ENCODE measurements at regions not wholly inside any gene's neighbourhood (a gene's known extent, or its start where the extent isn't known, plus 50 kb on each side); places are given as distances from the start of the nearest gene placed in this dataset.

- no peak for DNase-seq
Observed at GRCh38 chr5:65068410-65068809, 299.7 kb downstream of the CWC27 start.

- DNase-seq, result no peak
Observed at GRCh38 chr5:65070026-65070425, 301.3 kb downstream of the CWC27 start.

- DNase-seq, result no peak
Observed at GRCh38 chr5:65072850-65073249, 304.1 kb downstream of the CWC27 start.

DNA sequence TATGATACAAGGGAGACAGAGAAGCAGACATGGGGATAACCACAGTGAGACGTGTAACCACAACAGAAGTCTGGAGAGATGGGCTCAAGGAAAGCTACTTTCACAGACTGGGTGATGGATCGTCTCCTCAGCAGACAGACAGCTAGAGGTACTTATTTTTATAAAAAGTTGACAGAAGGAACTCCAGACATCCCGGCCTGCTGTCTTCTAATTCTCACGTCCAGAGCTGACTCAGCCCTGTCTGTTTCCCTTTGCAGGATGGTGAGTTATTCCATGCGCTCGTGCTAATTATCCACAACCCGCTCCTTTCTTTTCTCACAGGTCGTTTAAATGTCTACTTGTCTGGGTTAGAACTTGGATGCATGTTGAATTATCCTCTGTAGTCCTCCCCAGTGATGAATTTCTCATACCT lies 304.5 kb downstream of the CWC27 start:
- DNase-seq, result no peak

DNA sequence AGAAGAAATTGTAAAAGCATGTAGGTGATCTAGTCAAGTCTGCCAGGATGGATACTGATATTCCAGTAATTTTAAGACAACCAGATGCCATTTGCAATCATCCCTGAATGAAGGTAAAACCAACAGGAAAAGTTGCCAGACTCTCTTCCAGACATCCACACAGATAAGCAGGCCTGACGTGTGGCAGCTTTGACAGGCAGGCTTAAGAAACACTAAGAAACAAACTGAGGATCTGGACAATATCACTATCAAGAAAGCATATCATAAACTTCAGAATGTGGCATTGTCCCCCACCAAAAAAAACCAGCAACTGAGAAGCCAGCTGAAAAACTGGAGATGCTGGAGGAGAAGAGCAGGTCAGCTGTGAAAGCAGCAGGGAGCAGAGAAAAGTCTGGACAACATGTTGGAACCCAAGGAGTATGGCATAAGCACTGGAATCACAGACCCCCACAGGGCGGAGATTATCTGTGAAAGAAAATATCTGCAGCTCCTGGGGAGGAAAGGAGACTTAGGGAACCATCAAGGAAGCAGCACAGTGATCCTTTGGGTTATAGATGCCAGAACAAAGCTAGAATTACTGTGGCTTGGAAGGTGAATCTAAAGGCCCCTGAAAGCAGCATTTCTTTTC lies 307.0 kb downstream of the CWC27 start:
- no peak for DNase-seq

DNA sequence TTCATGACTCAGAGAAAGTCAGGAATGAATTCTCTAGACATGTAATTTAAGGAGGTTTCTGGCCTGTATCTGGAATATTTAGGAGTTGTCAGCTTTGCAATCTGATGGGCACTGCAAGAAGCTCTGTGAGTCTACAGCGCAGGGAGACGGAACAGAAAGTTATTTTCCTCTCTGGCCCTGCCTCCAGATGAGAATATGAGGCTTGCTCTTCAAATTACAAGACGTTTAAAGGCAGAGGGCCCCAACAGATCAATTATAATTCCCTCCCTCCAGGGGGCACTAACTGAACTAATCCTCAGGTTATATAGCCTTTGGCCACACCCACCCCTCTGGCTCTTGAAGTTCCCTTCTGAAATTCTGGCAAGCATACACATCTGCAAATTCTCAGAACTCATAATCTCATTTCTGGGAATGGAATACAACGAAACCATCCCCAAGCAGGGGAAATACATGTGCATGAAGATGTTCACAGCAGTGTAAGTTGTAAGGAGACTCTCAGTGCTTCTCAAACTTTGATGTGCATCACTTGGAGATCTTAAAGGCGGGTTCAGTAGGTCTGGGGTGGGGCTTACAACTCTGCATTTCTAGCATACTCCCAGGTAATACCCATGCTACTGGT lies 307.6 kb downstream of the CWC27 start:
- peak; percentile 80 for DNase-seq

DNA sequence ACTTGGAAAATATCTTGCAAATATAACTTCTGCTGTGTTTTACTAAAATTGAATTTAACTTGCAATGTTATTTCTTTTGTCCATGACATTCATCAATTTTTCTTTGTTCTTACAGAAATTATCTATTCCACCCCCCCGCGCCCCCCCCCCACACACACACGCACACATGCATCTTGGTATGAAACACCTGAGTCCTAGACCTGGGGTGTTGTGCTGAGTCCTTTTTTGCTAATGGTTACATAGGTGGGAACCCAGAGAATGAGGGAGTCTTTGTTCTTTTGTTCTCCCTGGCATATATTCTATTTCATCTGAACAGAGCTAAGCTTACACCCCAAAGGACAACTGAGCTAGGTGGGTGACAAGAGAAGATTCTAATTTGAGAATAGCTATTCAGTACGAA lies 308.9 kb downstream of the CWC27 start:
- no peak for DNase-seq

- DNase-seq, result no peak
Observed at GRCh38 chr5:65078331-65078730, 309.6 kb downstream of the CWC27 start.

DNA sequence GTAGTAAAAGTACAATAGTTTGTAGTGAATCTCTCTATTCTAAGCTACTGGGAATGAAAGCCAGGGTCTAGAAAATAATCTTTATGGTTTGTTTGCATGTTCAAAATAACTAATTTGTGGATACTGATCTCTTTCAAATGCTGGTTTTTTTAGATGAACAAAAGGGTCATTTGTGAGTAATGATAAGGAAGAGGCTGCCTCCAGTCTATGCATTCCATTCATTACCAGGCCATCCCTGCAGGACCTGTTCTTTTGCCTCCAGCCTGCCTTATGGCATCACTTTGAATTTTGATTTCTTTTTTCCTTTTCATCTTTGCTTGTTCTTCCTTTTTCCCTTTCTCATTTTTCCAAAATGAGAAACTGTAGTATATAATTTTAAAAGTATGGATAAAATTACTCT lies 312.3 kb downstream of the CWC27 start:
- DNase-seq, result no peak

DNA sequence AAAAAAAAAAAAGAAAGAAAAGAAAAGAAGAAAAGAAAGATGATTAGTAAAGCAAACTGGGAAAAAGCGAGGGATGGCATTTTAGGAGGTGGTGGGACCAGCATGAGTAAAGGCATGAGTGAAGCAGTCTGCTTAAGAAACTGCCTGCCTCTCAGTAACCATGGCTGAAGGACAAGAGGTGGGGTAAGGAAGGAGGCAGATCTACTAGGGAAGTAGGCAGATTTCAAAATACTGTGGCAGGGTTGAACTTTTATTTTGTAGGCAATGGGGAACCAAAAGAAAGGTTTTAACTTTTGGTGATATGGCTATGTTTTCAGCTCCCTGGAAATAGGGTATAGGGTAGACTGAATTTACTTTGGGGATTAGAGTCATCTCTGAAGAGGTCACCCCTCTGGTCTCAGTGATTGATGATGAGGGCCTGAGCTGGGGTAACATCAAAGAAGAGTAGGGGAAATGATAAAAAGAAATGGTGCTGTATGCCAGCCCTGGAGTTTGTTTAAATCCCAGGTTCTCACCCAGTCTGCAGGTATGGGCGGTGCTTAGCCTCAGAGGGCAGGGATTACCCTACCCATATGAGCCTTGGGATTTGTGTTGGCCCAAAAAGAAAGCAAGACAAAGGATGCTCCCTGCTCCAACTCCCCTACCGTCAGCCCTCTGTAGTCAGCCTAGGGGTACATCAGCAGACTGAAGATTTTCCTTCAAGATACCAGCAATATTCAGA lies 316.2 kb downstream of the CWC27 start:
- DNase-seq, result no peak

DNA sequence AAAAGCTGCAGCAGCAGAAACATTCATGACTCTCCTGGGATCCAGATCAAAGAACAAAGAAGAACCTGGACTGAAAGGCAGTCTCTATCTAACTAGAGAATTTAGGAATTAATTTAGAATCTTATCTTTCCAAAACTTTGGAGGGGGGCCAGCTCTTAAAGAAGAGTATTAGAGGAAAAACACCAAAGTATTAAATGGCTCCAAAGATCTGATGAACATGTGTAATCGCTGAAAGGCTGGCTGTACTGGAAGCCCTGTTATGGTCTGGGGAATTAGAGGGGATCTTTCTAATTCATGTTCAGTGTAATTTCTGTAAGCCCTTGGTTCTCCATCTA lies 316.8 kb downstream of the CWC27 start:
- no peak for DNase-seq

DNA sequence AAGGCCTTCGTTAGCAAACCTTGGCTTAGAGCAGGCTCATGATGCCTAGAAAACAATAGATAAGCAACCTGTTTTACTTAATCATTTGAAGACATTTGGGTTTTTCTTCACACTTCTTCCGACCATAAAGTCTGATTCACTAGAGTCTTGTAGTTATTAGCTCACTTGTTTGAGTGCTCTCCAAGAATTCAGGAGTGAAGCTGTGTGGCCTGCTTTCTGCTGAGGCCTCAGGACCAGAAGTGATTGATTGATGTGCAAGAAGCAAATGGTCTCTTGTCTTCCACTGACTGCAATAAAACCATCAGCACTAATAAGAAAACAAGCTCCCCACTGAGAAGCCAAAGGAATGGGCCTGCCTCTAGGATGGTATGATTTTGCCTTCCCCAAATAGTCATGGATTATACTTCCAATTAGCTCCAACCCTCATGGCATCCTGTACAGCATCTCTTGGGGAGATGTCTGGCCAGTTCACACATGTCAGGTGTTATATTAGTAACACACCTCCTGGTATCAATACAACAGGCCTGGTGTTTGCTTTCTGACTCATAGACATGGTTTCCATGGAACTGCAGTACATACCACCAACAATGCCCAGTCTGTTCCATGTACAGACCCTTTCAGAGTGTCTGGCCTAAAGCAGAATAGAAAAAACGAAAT lies 317.6 kb downstream of the CWC27 start:
- DNase-seq, result no peak

- no peak for DNase-seq
Observed at GRCh38 chr5:65087154-65087553, 318.4 kb downstream of the CWC27 start.

DNA sequence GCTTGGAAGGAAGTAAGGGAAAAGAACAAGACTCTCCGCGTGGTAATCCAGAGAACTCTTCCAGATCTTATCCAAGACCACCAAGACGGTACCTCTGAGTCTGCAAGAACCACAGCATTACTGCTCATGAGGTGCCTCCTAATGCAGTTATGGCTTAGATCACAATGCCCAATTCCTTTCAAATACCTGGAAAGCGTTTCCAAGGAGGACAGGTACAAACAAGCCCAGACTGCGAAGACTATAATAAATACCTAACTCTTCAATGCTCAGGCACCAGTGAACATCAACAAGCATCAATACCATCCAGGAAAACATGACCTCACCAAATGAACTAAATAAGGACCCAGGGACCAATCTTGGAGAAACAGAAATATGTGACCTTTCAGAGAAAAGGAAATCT lies 325.5 kb downstream of the CWC27 start:
- DNase-seq, result no peak

DNA sequence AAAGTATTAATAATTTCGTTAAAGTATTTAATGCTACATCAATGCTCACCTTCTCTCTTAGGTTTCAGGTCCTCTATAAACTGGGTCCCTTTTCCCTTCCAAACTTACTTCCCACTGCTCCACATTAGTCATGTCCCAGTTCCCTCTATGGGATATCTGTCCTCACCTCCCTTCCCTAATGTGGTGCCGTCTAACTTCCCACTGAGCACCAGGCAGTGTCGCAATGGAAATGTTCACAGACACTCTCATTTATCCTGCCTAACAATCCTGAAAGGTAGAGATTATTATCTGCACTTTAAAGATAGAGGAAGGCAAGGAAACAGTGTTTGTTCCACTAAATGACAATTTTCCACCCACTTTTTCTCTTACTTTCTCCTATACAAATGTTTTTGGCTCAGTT lies 329.7 kb downstream of the CWC27 start:
- DNase-seq, result no peak

Data from activated CD4-positive, alpha-beta T cell treated with anti-CD3 and anti-CD28 coated beads, Interleukin-2, amount 50 U/mL, for 16 hours (primary cell).